Activated T-cell treated with anti-CD3 and anti-CD28 coated beads, Interleukin-2, amount 50 U/mL, for 72 hours (primary cell): ENCODE measurements at regions not wholly inside any gene's neighbourhood (a gene's known extent, or its start where the extent isn't known, plus 50 kb on each side); places are given as distances from the start of the nearest gene placed in this dataset.

Experiments
- ATAC-seq, 2 donors: fragments of 150-1000 bp; cut with Tn5 transposase; replicated peaks in 1 of 2; 2 replicates each; pipeline ENCODE4 v1.10.0; 2021; ENCODE audit warnings: moderate library complexity in 2 of 2, mild to moderate bottlenecking in 1 of 2
- DNase-seq, 2 donors: peaks; one replicate each; pipeline ENCODE4 v3.0.0; 2021 to 2022; ENCODE audit warnings: mixed read lengths in 1 of 2
- H3K27ac Mint-ChIP-seq: one replicate; pipeline ENCODE4 v1.8.0; 2022; ENCODE audit warnings: mild to moderate bottlenecking, moderate library complexity, mixed read lengths
- H3K27me3 Mint-ChIP-seq: one replicate; pipeline ENCODE4 v1.8.0; 2022; ENCODE audit warnings: low read depth, mixed read lengths
- H3K36me3 Mint-ChIP-seq, 2 donors: one replicate each; pipeline ENCODE4 v1.8.0; 2022; ENCODE audit warnings: mixed read lengths in 2 of 2, mild to moderate bottlenecking in 1 of 2; ENCODE audit not compliant: insufficient read depth in 2 of 2
- H3K4me1 Mint-ChIP-seq: one replicate; pipeline ENCODE4 v1.8.0; 2022; ENCODE audit warnings: low read depth, mixed read lengths
- H3K4me3 Mint-ChIP-seq, 2 donors: one replicate each; pipeline ENCODE4 v1.8.0; 2022; ENCODE audit warnings: mild to moderate bottlenecking in 2 of 2, mixed read lengths in 2 of 2, moderate library complexity in 2 of 2
- H3K9me3 Mint-ChIP-seq, 2 donors: one replicate each; pipeline ENCODE4 v1.8.0; 2022; ENCODE audit warnings: mixed read lengths in 2 of 2

DNA sequence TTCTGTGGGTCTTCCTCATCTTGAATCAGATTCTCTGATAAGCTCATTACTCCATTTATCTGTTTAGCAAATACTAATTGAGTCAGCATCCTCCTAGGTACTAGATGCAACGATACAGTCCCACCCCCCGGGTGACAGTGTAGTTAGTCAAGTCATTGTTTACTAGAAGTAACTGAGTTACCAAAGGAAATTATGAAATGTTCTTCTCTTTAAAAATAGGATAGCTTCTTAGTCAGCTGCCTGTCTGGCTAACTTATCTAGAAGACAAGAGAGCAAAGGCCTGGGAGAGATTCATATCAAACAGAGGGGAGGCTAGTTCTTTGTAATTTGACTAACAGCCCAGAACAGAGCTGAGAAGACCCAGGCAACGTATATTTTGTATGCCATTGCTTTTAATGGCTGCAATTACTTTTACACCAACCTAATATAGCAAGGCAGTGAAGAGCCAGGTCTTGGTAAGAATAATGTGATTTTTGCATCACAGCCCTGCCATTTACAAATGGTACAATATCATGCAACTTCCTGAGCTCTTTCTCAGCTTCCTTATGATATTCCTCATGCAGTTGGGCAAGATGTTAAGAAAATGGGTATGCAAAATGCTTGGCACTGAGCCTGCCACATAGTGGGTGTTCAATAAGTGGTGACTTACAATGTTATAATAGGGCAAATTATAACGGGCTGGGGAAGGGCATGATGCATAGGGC, 149.9 kb downstream of the CHIC2 start:
- Mint-ChIP-seq H3K4me1 (peaks cover 12% of the 10 kb centered on the region), H3K27ac (no peak overlapping the region), H3K27me3 (peaks cover 49% of the 10 kb centered on the region), H3K4me3 (no peak overlapping the region), H3K9me3 (no peaks in the 10 kb centered on the region), H3K36me3 (no peaks in the 10 kb centered on the region)
- ATAC-seq (peak; percentile 73 to 84), DNase-seq (peak; percentile 35 to 44)

DNA sequence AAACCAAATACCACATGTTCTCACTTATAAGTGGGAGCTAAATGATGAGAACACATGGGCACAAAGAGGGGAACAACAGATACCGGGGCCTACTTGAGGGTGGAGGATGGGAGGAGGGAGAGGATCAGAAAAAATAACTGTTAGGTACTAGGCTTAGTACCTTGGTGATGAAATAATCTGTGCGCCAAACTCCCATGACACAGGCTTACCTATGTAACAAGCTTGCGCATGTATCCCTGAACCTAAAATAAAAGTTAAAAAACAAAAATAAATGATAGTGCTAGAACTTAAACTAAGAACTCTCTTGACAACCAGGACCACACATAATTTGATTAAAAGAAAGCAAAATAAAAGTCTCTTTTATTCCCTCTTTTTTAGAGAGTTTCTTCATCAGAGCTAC, 150.6 kb downstream of the CHIC2 start:
- H3K9me3 Mint-ChIP-seq, result no peaks in the 10 kb centered on the region
- no peak for DNase-seq
- no peaks in the 10 kb centered on the region for H3K36me3 Mint-ChIP-seq
- no peak overlapping the region for H3K4me3 Mint-ChIP-seq
- H3K4me1 Mint-ChIP-seq, result peaks cover 12% of the 10 kb centered on the region
- no peak for ATAC-seq
- H3K27me3 Mint-ChIP-seq, result peaks cover 45% of the 10 kb centered on the region
- no peak overlapping the region for H3K27ac Mint-ChIP-seq

DNA sequence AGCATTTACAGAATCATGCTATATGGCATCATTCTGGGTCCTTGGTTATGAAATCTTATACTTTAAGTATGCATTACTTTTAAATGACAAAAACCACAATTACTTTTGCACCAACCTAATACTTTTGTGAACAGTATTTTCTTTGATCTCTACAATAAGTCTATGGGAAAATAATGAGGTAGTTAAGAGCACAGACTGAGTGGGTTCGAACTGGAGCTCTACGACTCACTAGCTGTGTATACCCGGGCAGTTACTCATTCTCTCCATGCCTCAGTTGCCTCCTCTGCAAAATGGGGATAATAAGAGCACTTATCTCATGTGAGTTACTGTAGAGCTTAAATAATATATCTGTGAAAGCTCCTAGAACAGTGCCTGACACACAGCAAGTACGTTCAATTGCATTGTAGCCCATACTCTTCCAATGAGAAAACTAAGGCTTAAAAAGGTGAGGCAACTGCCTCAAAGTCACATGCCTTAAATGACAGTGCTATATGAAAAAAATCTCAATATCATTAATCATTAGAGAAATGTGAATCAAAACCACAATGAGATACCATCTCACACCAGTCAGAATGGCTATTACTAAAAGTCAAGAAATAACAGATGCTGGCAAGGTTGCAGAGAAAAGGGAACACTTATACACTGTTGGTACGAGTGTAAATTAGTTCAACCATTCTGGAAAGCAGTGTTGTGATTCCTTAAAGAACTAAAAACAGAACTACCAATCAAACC, 151.5 kb downstream of the CHIC2 start:
- no peak for ATAC-seq
- no peak for DNase-seq
- Mint-ChIP-seq H3K4me1 (peaks cover 17% of the 10 kb centered on the region), H3K27me3 (peaks cover 51% of the 10 kb centered on the region), H3K27ac (no peak overlapping the region), H3K4me3 (no peak overlapping the region), H3K36me3 (no peaks in the 10 kb centered on the region), H3K9me3 (no peaks in the 10 kb centered on the region)

DNA sequence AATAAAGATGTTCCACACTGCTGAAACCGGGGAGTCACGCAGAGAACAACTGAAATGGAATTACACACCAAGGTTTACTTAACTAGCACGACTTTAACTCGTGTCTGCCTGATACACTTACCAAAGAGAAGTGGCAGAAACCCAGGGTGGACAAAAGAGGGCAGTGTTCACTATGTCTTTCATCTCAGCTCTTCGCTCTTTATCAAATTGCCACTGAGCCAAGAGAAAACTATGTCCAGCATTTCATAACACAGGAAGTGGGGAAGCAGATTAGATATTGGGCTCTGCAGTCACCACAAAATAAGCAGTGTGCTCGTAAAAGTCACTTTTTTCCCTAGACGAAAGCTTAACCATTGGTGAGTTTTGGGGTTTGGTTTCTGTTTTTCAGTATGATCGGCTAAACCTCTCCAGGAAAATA, 155.7 kb downstream of the CHIC2 start:
- Mint-ChIP-seq H3K9me3 (no peaks in the 10 kb centered on the region), H3K4me1 (peaks cover 11% of the 10 kb centered on the region), H3K36me3 (no peaks in the 10 kb centered on the region), H3K27me3 (peaks cover 65% of the 10 kb centered on the region), H3K4me3 (peak overlapping the region in 1 of 2 donors; percentile 3), H3K27ac (no peak overlapping the region)
- DNase-seq (peak; percentile 8 to 16), ATAC-seq (peak; percentile 62 to 65)

DNA sequence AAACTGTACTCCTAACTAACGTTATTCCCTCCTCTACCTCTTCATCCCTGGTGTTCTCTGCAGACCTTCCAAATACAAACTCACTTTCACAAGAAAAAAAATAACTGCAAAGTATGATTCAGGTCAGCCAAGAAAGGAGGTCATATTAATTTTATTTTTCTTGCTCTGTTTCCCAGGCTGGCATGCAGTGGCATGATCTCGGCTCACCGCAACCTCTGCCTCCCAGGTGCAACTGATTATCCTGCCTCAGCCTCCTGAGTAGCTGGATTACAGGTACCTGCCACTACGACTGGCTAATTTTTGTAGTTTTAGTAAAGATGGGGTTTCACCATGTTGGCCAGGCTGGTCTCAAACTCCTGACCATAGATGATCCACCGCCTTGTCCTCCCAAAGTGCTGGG, 156.6 kb downstream of the CHIC2 start:
- ATAC-seq (no peak), DNase-seq (no peak)
- Mint-ChIP-seq H3K4me1 (peaks cover 11% of the 10 kb centered on the region), H3K27ac (no peak overlapping the region), H3K36me3 (no peaks in the 10 kb centered on the region), H3K9me3 (no peaks in the 10 kb centered on the region), H3K4me3 (no peak overlapping the region), H3K27me3 (peaks cover 64% of the 10 kb centered on the region)

DNA sequence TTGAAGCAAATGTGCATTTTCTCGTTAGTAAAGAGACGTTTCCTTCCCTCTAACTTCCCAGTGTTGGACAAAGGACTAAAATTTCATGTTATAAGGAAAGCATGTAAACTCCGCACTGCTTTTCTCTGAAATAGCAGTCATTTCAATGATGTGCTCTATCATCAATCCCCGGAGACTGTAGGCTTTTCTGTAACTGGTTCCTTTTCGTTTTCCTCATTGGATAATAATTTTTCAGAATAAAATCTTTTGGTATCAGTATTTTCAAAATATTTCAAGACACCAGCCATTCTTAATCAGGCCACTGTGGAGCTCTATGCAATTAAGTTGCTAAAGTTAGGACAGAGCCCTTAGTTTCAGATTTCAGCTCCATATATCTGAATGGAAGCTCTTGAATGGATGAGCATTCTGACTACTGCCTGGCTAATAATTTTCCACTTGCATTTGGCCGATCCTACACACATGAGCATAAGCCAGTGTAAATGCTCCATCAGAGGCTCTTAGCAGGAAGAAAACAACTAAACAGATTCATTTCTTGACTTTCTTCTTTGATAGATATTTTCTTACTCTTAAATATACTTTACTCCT, 157.7 kb downstream of the CHIC2 start:
- DNase-seq (no peak), ATAC-seq (no peak)
- Mint-ChIP-seq H3K9me3 (no peaks in the 10 kb centered on the region), H3K4me1 (peaks cover 11% of the 10 kb centered on the region), H3K4me3 (peak overlapping the region; percentile 55 to 60), H3K27me3 (peaks cover 74% of the 10 kb centered on the region), H3K36me3 (no peaks in the 10 kb centered on the region), H3K27ac (no peak overlapping the region)

DNA sequence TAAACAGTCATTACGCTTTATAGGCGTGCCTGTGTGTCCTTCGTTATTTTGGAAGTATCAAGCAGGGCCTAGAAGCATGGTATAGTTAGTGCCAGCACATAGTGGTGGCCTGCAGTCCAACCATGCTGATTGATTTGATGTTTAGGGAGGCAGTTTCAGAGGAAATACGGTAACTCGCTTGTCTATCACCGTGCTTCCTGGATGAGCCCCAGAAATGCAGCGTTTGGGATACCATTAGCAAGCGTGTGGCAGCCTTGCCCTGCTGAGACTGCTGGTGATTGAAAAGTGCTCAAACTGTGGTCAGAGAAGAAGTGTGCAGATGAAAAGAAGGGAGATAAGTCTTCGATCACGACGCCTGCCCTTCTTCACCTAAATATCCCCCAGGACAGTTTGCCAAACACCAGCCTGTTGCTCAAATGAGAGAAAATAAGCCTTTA, 158.4 kb downstream of the CHIC2 start:
- Mint-ChIP-seq H3K36me3 (no peaks in the 10 kb centered on the region), H3K27ac (no peak overlapping the region), H3K27me3 (peaks cover 70% of the 10 kb centered on the region), H3K9me3 (no peaks in the 10 kb centered on the region), H3K4me3 (peak overlapping the region; percentile 55 to 60), H3K4me1 (peaks cover 11% of the 10 kb centered on the region)
- ATAC-seq, result no peak
- no peak for DNase-seq

DNA sequence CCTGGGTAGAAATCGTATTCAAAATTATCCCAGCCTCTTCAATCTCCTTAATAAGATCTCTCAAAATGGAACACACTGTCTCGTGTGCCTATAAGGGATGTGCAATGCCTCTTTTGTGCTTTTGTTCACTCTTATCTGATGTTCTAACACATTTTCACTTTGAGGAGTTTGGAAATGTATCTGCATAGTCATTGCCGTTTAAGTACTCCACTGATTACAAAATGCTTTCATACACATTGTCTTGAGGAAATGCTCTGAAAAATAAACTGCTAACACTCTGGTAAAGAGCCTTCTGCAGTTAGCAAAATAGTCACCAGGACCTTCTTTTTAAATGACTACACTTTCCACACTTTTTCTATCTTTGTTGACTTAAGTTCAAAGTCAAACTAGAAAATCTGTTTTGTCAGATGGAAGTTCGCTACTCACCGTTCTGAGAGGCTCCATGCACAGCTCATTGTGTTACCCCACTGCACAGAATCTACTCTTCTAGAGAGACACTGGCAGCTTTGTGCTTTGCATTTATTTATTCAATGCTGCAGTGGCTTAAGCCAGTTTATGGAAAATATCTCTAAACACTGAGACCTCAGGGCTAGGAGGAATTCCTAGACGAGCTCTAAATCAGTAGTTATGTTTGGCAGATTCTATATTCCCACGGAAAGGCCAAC, 159.0 kb downstream of the CHIC2 start:
- H3K9me3 Mint-ChIP-seq, result no peaks in the 10 kb centered on the region
- no peak overlapping the region for H3K27ac Mint-ChIP-seq
- ATAC-seq (no peak), DNase-seq (no peak)
- peaks cover 11% of the 10 kb centered on the region for H3K4me1 Mint-ChIP-seq
- H3K4me3 Mint-ChIP-seq, result no peak overlapping the region
- peaks cover 69% of the 10 kb centered on the region for H3K27me3 Mint-ChIP-seq
- H3K36me3 Mint-ChIP-seq, result no peaks in the 10 kb centered on the region

DNA sequence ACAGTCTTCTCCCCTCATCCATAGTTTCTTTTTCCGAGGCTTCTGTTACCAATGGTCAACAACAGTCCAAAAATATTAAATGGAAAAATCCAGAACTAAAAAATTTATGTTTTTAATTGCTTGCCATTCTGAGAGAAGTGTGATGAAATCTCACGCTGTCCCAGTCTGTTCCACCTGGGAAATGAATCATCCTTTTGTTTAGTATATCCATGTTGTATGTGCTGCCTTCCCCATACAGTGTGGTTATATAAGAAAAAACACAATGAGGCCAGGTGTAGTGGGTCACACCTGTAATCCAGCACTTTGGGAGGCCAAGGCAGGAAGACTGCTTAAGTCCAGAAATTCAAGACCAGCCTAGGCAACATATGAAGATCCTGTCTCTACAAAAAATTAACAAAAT, 161.6 kb downstream of the CHIC2 start:
- DNase-seq (no peak), ATAC-seq (no peak)
- no peaks in the 10 kb centered on the region for H3K36me3 Mint-ChIP-seq
- H3K4me3 Mint-ChIP-seq, result no peak overlapping the region
- H3K4me1 Mint-ChIP-seq, result peaks cover 6% of the 10 kb centered on the region
- H3K9me3 Mint-ChIP-seq, result no peaks in the 10 kb centered on the region
- H3K27me3 Mint-ChIP-seq, result peaks cover 61% of the 10 kb centered on the region
- H3K27ac Mint-ChIP-seq, result no peak overlapping the region

DNA sequence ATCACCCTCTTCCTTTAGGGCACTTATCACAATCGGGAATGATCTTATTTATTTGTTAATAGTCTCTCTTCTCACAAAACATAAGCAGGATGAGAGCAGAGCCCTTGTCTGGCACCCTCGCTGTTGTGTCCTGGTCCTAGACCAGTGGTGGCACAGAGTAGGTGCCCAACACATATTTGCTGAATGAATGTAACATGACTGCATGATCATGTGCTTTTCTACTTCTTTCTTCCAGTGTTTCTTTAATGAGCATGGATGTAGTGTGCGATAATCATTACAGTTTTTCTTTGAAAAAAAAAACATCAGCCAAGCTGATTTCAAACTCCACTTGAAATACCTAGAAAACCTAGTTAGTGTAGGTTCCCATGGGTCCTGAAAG, 164.1 kb downstream of the CHIC2 start:
- Mint-ChIP-seq H3K27ac (no peak overlapping the region), H3K27me3 (peaks cover 48% of the 10 kb centered on the region), H3K36me3 (no peaks in the 10 kb centered on the region), H3K4me3 (no peak overlapping the region), H3K4me1 (no peaks in the 10 kb centered on the region), H3K9me3 (no peaks in the 10 kb centered on the region)
- DNase-seq (no peak), ATAC-seq (no peak)

DNA sequence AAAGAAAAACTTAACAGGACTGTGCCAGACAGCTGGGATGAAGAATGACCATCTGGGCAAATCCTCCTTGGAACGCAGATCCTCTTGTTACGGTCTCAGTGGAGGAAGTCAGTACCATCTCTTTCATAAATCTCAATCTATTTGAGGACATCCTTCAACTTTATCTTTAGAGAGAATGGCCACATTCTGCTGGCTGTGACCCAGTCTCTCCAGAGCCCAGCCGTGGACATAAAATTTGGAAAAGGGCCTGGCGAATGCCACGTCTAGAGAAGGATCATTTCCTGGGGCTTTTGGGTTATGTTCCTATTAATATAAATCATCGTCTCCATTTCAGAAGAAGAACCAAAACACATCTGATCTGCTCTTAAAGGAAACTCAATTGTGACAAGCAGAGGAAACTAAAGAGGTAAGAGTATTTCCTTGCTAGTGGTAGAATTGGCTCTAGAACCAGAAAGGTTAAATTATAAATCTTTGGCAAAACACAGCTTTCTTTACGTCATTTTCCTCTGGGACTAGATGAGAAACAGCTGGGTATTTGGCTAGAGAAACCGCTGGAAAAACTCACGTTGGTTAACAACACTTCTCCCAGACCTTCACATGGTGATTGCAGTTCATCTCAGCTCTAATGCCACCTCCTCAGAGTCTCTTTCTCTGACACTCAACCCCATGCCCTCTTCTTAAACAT, 164.7 kb downstream of the CHIC2 start:
- Mint-ChIP-seq H3K36me3 (no peaks in the 10 kb centered on the region), H3K4me1 (no peaks in the 10 kb centered on the region), H3K27ac (no peak overlapping the region), H3K4me3 (no peak overlapping the region), H3K27me3 (peaks cover 49% of the 10 kb centered on the region), H3K9me3 (no peaks in the 10 kb centered on the region)
- ATAC-seq, result no peak
- no peak for DNase-seq

DNA sequence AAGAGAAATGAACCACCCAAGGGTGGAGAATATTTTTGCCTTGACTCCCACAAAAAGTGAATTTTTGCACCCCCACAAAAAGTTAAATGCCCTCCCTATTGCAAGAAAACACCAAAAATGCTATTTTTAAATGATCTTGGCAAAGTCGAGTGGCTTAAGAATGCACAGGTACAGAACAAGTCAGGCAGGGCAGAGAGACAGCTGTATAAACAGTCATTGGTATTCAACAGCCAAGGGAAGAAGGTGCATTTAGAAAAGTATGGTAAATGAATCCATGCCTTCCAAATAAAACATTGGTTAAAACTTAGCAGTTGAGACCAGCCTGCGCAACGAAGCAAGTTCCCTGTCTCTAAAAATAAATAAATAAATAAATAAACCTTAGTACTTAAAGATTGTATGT, 169.3 kb downstream of the CHIC2 start:
- DNase-seq (no peak), ATAC-seq (no peak)
- Mint-ChIP-seq H3K4me3 (no peak overlapping the region), H3K27me3 (peaks cover 22% of the 10 kb centered on the region), H3K9me3 (no peaks in the 10 kb centered on the region), H3K27ac (no peak overlapping the region), H3K4me1 (peaks cover 5% of the 10 kb centered on the region), H3K36me3 (no peaks in the 10 kb centered on the region)

DNA sequence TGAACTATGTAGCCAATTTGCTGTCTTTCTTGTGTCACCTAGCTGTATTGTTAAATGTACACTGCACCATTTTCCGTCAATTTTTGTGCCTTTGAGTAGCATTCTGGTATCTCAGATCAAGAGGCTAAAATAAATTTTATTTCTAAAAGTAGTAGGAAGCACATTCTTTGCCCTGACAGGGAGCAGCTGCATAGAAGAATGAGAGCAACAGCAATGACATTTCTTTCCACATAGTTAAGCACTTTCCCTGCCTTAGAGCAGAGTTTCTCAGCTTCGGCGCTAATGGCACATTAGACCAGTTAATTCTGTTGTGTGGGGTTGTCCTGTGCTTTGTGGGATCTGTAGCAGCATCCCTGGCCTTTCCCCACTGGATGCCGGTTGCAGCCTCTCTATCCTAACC, 173.9 kb downstream of the CHIC2 start:
- Mint-ChIP-seq H3K9me3 (no peaks in the 10 kb centered on the region), H3K36me3 (no peaks in the 10 kb centered on the region), H3K27me3 (peaks cover 7% of the 10 kb centered on the region), H3K27ac (no peak overlapping the region), H3K4me3 (no peak overlapping the region), H3K4me1 (peaks cover 5% of the 10 kb centered on the region)
- DNase-seq, result no peak
- no peak for ATAC-seq
